Suprapubic skin (tissue), 3 donors: ENCODE measurements at regions not wholly inside any gene's neighbourhood (a gene's known extent, or its start where the extent isn't known, plus 50 kb on each side); places are given as distances from the start of the nearest gene placed in this dataset.

Experiments used
- CTCF ChIP-seq, 2 donors: fragments of 200-600 bp in 1 of 2; fragments of 450-650 bp in 1 of 2; sonication (generic) in 1 of 2; IDR thresholded peaks; one replicate each; pipeline ENCODE4 v1.5.1; 2016 to 2019; ENCODE audit warnings: antibody characterized with exemption in 2 of 2, mild to moderate bottlenecking in 1 of 2, moderate library complexity in 1 of 2
- POLR2A ChIP-seq, 2 donors: fragments of 450-650 bp; IDR thresholded peaks; one replicate each; pipeline ENCODE4 v1.6.1; 2017; ENCODE audit warnings: antibody characterized with exemption in 2 of 2, mild to moderate bottlenecking in 2 of 2, moderate library complexity in 2 of 2

- TF ChIP-seq CTCF (IDR thresholded peaks at IDR 0.05) (no peak), POLR2A (IDR thresholded peaks at IDR 0.05) (no peak)
Observed at GRCh38 chr7:79683185-79683890, 229.9 kb upstream of the MAGI2 start.
